PC-9 (cell line): ENCODE measurements at regions not wholly inside any gene's neighbourhood (a gene's known extent, or its start where the extent isn't known, plus 50 kb on each side); places are given as distances from the start of the nearest gene placed in this dataset.

Experiments used
- CTCF ChIP-seq: fragments of 200-600 bp; sonication (generic); conservative IDR thresholded peaks from 2 replicates; pipeline ENCODE4 v1.6.1; 2017; ENCODE audit warnings: mixed run types, antibody characterized with exemption, mild to moderate bottlenecking, moderate library complexity
- EZH2 ChIP-seq: fragments of 200-600 bp; sonication (generic); IDR thresholded peaks from 2 replicates; pipeline ENCODE4 v1.8.0; 2017; ENCODE audit warnings: antibody characterized with exemption, low read depth

GRCh38 chr13:64078025-64078424 is 2662.4 kb upstream of the PCDH20 start:
- TF ChIP-seq CTCF (no peak), EZH2 (no peak)
